Stimulated activated naive CD8-positive, alpha-beta T cell treated with anti-CD3 and anti-CD28 coated beads, Interleukin-15, Interleukin-2, amounts not matched to agents 100 ng/mL and 50 ng/mL, for 24 hours (primary cell): ENCODE measurements at regions not wholly inside any gene's neighbourhood (a gene's known extent, or its start where the extent isn't known, plus 50 kb on each side); places are given as distances from the start of the nearest gene placed in this dataset.
"Not testable (repeated sequence)": the region's sequence is repeated elsewhere in the genome, so short reads cannot be mapped to it uniquely, and the experiment has no call there.

ENCODE experiments used
- H3K27ac Mint-ChIP-seq: one replicate; pipeline ENCODE4 v1.8.0; 2021; ENCODE audit warnings: mild to moderate bottlenecking, mixed read lengths
- H3K27me3 Mint-ChIP-seq: one replicate; pipeline ENCODE4 v1.8.0; 2021; ENCODE audit warnings: mixed read lengths
- H3K36me3 Mint-ChIP-seq: one replicate; pipeline ENCODE4 v1.8.0; 2021; ENCODE audit warnings: low read depth, mixed read lengths
- H3K4me1 Mint-ChIP-seq: one replicate; pipeline ENCODE4 v1.8.0; 2021; ENCODE audit warnings: low read depth, mixed read lengths
- H3K4me3 Mint-ChIP-seq: one replicate; pipeline ENCODE4 v1.8.0; 2021; ENCODE audit warnings: mild to moderate bottlenecking, mixed read lengths
- H3K9me3 Mint-ChIP-seq: one replicate; pipeline ENCODE4 v1.8.0; 2021; ENCODE audit warnings: mixed read lengths

- no peak overlapping the region for H3K27ac Mint-ChIP-seq
- H3K9me3 Mint-ChIP-seq, result no peaks in the 10 kb centered on the region
- no peaks in the 10 kb centered on the region for H3K36me3 Mint-ChIP-seq
- no peaks in the 10 kb centered on the region for H3K27me3 Mint-ChIP-seq
- H3K4me3 Mint-ChIP-seq, result no peak overlapping the region
- no peaks in the 10 kb centered on the region for H3K4me1 Mint-ChIP-seq
These were observed 421.8 kb downstream of the BCAT1 start for GRCh38 chr12:24527102-24527501.

- H3K36me3 Mint-ChIP-seq, result no peaks in the 10 kb centered on the region
- H3K4me1 Mint-ChIP-seq, result no peaks in the 10 kb centered on the region
- H3K27ac Mint-ChIP-seq, result no peak overlapping the region
- H3K4me3 Mint-ChIP-seq, result no peak overlapping the region
- H3K27me3 Mint-ChIP-seq, result no peaks in the 10 kb centered on the region
- H3K9me3 Mint-ChIP-seq, result peaks cover 21% of the 10 kb centered on the region
These were observed 426.2 kb downstream of the BCAT1 start for GRCh38 chr12:24522736-24523135.

GRCh38 chr12:24519759-24520158, 429.1 kb downstream of the BCAT1 start:
- Mint-ChIP-seq H3K27ac (no peak overlapping the region), H3K36me3 (no peaks in the 10 kb centered on the region), H3K27me3 (no peaks in the 10 kb centered on the region), H3K4me1 (no peaks in the 10 kb centered on the region), H3K9me3 (peaks cover 21% of the 10 kb centered on the region), H3K4me3 (no peak overlapping the region)

- Mint-ChIP-seq H3K27ac (no peak overlapping the region), H3K36me3 (no peaks in the 10 kb centered on the region), H3K4me1 (no peaks in the 10 kb centered on the region), H3K4me3 (no peak overlapping the region), H3K9me3 (peaks cover 21% of the 10 kb centered on the region), H3K27me3 (no peaks in the 10 kb centered on the region)
These were observed 431.9 kb downstream of the BCAT1 start for GRCh38 chr12:24517000-24517399.

- H3K4me3 Mint-ChIP-seq, result no peak overlapping the region
- H3K27ac Mint-ChIP-seq, result no peak overlapping the region
- no peaks in the 10 kb centered on the region for H3K4me1 Mint-ChIP-seq
- no peaks in the 10 kb centered on the region for H3K27me3 Mint-ChIP-seq
- no peaks in the 10 kb centered on the region for H3K36me3 Mint-ChIP-seq
- no peaks in the 10 kb centered on the region for H3K9me3 Mint-ChIP-seq
These were observed 438.2 kb downstream of the BCAT1 start for GRCh38 chr12:24510581-24511125.

GRCh38 chr12:24507827-24508226, 441.1 kb downstream of the BCAT1 start:
- H3K27ac Mint-ChIP-seq, result no peak overlapping the region
- H3K4me1 Mint-ChIP-seq, result no peaks in the 10 kb centered on the region
- peaks cover 1% of the 10 kb centered on the region for H3K9me3 Mint-ChIP-seq
- no peaks in the 10 kb centered on the region for H3K27me3 Mint-ChIP-seq
- H3K36me3 Mint-ChIP-seq, result no peaks in the 10 kb centered on the region
- no peak overlapping the region for H3K4me3 Mint-ChIP-seq

GRCh38 chr12:24505366-24506015, 443.4 kb downstream of the BCAT1 start:
- no peaks in the 10 kb centered on the region for H3K4me1 Mint-ChIP-seq
- no peaks in the 10 kb centered on the region for H3K27me3 Mint-ChIP-seq
- no peaks in the 10 kb centered on the region for H3K36me3 Mint-ChIP-seq
- no peak overlapping the region for H3K27ac Mint-ChIP-seq
- H3K4me3 Mint-ChIP-seq, result no peak overlapping the region
- H3K9me3 Mint-ChIP-seq, result peaks cover 4% of the 10 kb centered on the region

- not testable (repeated sequence) for H3K27ac Mint-ChIP-seq, H3K27me3 Mint-ChIP-seq, H3K9me3 Mint-ChIP-seq, H3K36me3 Mint-ChIP-seq, H3K4me1 Mint-ChIP-seq, H3K4me3 Mint-ChIP-seq
These were observed 445.4 kb downstream of the BCAT1 start for GRCh38 chr12:24503477-24503876.

- Mint-ChIP-seq H3K27ac (no peak overlapping the region), H3K4me3 (no peak overlapping the region), H3K4me1 (no peaks in the 10 kb centered on the region), H3K27me3 (no peaks in the 10 kb centered on the region), H3K36me3 (no peaks in the 10 kb centered on the region), H3K9me3 (peaks cover 4% of the 10 kb centered on the region)
These were observed 448.1 kb downstream of the BCAT1 start for GRCh38 chr12:24500831-24501230.

GRCh38 chr12:24500421-24500820, 448.5 kb downstream of the BCAT1 start:
- Mint-ChIP-seq H3K4me3 (no peak overlapping the region), H3K27me3 (no peaks in the 10 kb centered on the region), H3K36me3 (no peaks in the 10 kb centered on the region), H3K9me3 (peaks cover 4% of the 10 kb centered on the region), H3K4me1 (no peaks in the 10 kb centered on the region), H3K27ac (no peak overlapping the region)

GRCh38 chr12:24499151-24500146, 449.5 kb downstream of the BCAT1 start:
- H3K27me3 Mint-ChIP-seq, result no peaks in the 10 kb centered on the region
- no peaks in the 10 kb centered on the region for H3K4me1 Mint-ChIP-seq
- peaks cover 4% of the 10 kb centered on the region for H3K9me3 Mint-ChIP-seq
- no peak overlapping the region for H3K4me3 Mint-ChIP-seq
- H3K36me3 Mint-ChIP-seq, result no peaks in the 10 kb centered on the region
- no peak overlapping the region for H3K27ac Mint-ChIP-seq

- no peaks in the 10 kb centered on the region for H3K9me3 Mint-ChIP-seq
- H3K4me1 Mint-ChIP-seq, result peaks cover 4% of the 10 kb centered on the region
- no peak overlapping the region for H3K4me3 Mint-ChIP-seq
- no peaks in the 10 kb centered on the region for H3K27me3 Mint-ChIP-seq
- H3K36me3 Mint-ChIP-seq, result no peaks in the 10 kb centered on the region
- no peak overlapping the region for H3K27ac Mint-ChIP-seq
These were observed 452.1 kb downstream of the BCAT1 start for GRCh38 chr12:24496755-24497154.

GRCh38 chr12:24494401-24494800, 454.5 kb downstream of the BCAT1 start:
- Mint-ChIP-seq H3K27ac (no peak overlapping the region), H3K4me3 (no peak overlapping the region), H3K27me3 (no peaks in the 10 kb centered on the region), H3K36me3 (no peaks in the 10 kb centered on the region), H3K4me1 (peaks cover 4% of the 10 kb centered on the region), H3K9me3 (no peaks in the 10 kb centered on the region)

GRCh38 chr12:24491968-24492367, 456.9 kb downstream of the BCAT1 start:
- Mint-ChIP-seq H3K4me1 (peaks cover 4% of the 10 kb centered on the region), H3K27ac (no peak overlapping the region), H3K36me3 (no peaks in the 10 kb centered on the region), H3K9me3 (no peaks in the 10 kb centered on the region), H3K27me3 (no peaks in the 10 kb centered on the region), H3K4me3 (no peak overlapping the region)

GRCh38 chr12:24489939-24490338, 459.0 kb downstream of the BCAT1 start:
- no peak overlapping the region for H3K27ac Mint-ChIP-seq

More at GRCh38 chr12:24489939-24490338, 459.0 kb downstream of the BCAT1 start:
- Mint-ChIP-seq H3K4me1 (peaks cover 4% of the 10 kb centered on the region), H3K9me3 (no peaks in the 10 kb centered on the region), H3K36me3 (no peaks in the 10 kb centered on the region), H3K4me3 (no peak overlapping the region), H3K27me3 (no peaks in the 10 kb centered on the region)
